ENCODE measurements at regions not wholly inside any gene's neighbourhood (a gene's known extent, or its start where the extent isn't known, plus 50 kb on each side); places are given as distances from the start of the nearest gene placed in this dataset.

DNA sequence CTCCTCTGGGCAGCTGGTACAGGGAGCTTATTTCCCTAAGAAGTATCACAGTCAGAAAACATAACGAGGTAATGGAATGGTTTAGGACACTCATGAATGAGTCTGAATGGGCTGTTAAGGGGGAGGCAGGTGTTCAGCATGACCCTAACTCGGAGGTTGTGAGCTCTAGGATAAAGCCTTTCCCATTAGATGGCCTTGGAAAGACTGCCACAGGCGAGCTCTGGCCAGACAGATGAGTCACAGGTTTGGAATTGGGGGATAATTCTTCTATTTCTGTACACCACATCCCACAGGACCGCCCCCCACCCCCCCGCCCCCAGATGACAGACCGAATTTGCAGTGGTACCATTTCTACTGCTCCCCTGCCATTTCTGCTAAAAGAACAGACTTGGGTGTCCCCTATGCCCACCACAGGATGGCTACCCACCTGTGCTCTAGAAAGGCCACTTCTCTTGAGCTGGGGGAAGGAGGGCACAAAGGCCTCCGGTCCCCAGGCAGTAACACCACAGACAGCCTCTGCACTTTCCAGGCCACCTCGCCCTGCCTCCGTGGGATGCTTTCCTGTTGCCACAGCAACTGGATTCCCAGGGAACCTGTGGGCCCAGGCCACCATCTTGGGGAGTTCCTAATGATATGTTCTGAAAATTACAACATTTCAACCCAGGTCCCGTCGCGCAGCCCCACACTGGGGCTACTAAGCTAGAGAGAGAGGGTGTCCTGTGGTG, 76.7 kb downstream of the TRIM29 start:
- FAIRE-seq = no peak
- no peak for DNase-seq (ENCODE audit: insufficient read length, low spot score)
- TF ChIP-seq, protein P1, sequence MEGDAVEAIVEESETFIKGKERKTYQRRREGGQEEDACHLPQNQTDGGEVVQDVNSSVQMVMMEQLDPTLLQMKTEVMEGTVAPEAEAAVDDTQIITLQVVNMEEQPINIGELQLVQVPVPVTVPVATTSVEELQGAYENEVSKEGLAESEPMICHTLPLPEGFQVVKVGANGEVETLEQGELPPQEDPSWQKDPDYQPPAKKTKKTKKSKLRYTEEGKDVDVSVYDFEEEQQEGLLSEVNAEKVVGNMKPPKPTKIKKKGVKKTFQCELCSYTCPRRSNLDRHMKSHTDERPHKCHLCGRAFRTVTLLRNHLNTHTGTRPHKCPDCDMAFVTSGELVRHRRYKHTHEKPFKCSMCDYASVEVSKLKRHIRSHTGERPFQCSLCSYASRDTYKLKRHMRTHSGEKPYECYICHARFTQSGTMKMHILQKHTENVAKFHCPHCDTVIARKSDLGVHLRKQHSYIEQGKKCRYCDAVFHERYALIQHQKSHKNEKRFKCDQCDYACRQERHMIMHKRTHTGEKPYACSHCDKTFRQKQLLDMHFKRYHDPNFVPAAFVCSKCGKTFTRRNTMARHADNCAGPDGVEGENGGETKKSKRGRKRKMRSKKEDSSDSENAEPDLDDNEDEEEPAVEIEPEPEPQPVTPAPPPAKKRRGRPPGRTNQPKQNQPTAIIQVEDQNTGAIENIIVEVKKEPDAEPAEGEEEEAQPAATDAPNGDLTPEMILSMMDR (IDR thresholded peaks at IDR 0.05; ENCODE audit: insufficient read depth, missing control alignments) = no peak

GRCh38 chr11:120060512-120060911, 77.4 kb downstream of the TRIM29 start:
- no peak for DNase-seq (ENCODE audit: insufficient read length, low spot score)
- no peak for FAIRE-seq
- TF ChIP-seq, protein P1 (IDR thresholded peaks at IDR 0.05; ENCODE audit: insufficient read depth, missing control alignments) = no peak

DNA sequence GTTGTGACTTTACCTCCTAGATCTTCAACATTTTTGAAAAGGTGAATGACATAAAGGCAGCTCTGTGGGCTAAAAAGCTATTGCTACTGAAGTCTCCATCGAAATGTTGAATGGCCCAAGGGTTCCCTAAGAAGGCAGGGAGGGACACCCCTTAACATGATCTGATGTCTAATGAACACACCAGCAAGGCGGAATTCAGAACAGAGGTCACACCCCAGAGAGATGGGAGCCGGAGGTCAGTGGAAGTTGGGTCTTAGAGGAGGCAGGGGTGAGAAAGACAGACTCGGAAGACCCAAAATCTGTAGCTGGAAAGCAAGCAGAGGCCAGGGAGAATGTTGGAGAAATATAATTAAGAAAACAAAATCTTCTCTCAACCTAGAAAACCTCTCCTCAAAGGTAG, 79.0 kb downstream of the TRIM29 start:
- TF ChIP-seq, protein P1 (IDR thresholded peaks at IDR 0.05; ENCODE audit: insufficient read depth, missing control alignments) = no peak
- FAIRE-seq = no peak
- no peak for DNase-seq (ENCODE audit: insufficient read length, low spot score)

GRCh38 chr11:120057595-120058581, 80.0 kb downstream of the TRIM29 start:
- DNase-seq (ENCODE audit: insufficient read length, low spot score) (no peak), FAIRE-seq (no peak)
- TF ChIP-seq, protein P1 (IDR thresholded peaks at IDR 0.05; ENCODE audit: insufficient read depth, missing control alignments) = no peak

DNA sequence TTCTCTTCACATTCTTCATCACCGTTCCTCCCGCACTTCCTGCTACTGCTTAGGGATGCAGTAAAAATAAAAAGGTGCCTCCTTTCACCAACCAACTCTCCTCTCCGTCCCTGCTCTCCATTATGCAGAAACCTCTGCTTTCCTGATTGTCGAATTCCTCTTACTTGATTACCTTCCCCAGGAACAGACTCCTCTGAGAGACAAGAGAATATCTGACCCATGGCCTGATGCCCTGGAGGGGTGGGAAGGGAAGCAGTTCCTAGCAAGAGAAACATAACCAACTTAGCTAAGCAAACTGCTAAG, 80.9 kb downstream of the TRIM29 start:
- no peak for DNase-seq (ENCODE audit: insufficient read length, low spot score)
- TF ChIP-seq, protein P1 (IDR thresholded peaks at IDR 0.05; ENCODE audit: insufficient read depth, missing control alignments) = no peak
- no peak for FAIRE-seq

- FAIRE-seq (no peak), DNase-seq (ENCODE audit: insufficient read length, low spot score) (no peak)
- TF ChIP-seq, protein P1 (IDR thresholded peaks at IDR 0.05; ENCODE audit: insufficient read depth, missing control alignments) = no peak
Observed at GRCh38 chr11:120056301-120057027, 81.4 kb downstream of the TRIM29 start.

All from D721Med (cell line).